GM12865 (cell line): ENCODE measurements at regions not wholly inside any gene's neighbourhood (a gene's known extent, or its start where the extent isn't known, plus 50 kb on each side); places are given as distances from the start of the nearest gene placed in this dataset.

Source experiments
- DNase-seq: peaks from one replicate; pipeline ENCODE4 v3.0.0; 2010; ENCODE audit warnings: low read depth
- H3K4me3 ChIP-seq: 2 replicates; pipeline ENCODE4 v1.5.1; 2011; ENCODE audit warnings: mild to moderate bottlenecking, low read depth, low read length, control low read depth
- TF ChIP-seq, protein P1 (sequence below): IDR thresholded peaks from 2 replicates; pipeline ENCODE4 v1.5.1; 2011; ENCODE audit warnings: low read length, control low read depth, low read depth, inconsistent platforms; ENCODE audit not compliant: insufficient read depth; ENCODE audit errors: missing control alignments

GRCh38 chr5:142479150-142479549 is 154.3 kb upstream of the SPRY4 start:
- TF ChIP-seq, protein P1, sequence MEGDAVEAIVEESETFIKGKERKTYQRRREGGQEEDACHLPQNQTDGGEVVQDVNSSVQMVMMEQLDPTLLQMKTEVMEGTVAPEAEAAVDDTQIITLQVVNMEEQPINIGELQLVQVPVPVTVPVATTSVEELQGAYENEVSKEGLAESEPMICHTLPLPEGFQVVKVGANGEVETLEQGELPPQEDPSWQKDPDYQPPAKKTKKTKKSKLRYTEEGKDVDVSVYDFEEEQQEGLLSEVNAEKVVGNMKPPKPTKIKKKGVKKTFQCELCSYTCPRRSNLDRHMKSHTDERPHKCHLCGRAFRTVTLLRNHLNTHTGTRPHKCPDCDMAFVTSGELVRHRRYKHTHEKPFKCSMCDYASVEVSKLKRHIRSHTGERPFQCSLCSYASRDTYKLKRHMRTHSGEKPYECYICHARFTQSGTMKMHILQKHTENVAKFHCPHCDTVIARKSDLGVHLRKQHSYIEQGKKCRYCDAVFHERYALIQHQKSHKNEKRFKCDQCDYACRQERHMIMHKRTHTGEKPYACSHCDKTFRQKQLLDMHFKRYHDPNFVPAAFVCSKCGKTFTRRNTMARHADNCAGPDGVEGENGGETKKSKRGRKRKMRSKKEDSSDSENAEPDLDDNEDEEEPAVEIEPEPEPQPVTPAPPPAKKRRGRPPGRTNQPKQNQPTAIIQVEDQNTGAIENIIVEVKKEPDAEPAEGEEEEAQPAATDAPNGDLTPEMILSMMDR = no peak
- DNase-seq = no peak
- no peak overlapping the region for H3K4me3 ChIP-seq

DNA sequence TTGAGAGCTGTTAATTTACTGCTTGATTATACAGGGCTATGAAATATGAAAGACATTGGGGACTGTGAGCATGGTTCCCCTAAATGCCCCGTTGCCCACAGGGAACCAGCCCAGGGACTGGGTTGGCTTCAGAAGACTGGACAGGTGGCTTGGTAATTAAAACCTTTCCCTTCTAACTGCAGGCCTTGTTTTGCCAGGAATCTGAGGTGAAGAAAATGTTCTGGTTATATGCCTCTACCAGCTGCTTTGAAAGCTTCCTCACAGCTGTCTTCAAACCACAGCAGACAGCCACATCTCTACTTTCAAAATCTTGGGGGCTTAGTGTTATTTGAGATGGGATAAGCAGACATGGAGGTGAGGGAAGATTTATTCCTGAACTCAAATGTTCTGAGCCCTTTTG is 153.3 kb upstream of the SPRY4 start:
- no peak for DNase-seq
- TF ChIP-seq, protein P1 = no peak
- H3K4me3 ChIP-seq = no peak overlapping the region

- no peak overlapping the region for H3K4me3 ChIP-seq
- no peak for DNase-seq
- TF ChIP-seq, protein P1 = no peak
These were observed 150.3 kb upstream of the SPRY4 start for GRCh38 chr5:142475102-142475513.

- TF ChIP-seq, protein P1 = no peak
- no peak overlapping the region for H3K4me3 ChIP-seq
- DNase-seq = no peak
These were observed 149.7 kb upstream of the SPRY4 start for GRCh38 chr5:142474431-142475094.

- TF ChIP-seq, protein P1 = no peak
- DNase-seq = no peak
- no peak overlapping the region for H3K4me3 ChIP-seq
These were observed 148.2 kb upstream of the SPRY4 start for GRCh38 chr5:142473038-142473437.

DNA sequence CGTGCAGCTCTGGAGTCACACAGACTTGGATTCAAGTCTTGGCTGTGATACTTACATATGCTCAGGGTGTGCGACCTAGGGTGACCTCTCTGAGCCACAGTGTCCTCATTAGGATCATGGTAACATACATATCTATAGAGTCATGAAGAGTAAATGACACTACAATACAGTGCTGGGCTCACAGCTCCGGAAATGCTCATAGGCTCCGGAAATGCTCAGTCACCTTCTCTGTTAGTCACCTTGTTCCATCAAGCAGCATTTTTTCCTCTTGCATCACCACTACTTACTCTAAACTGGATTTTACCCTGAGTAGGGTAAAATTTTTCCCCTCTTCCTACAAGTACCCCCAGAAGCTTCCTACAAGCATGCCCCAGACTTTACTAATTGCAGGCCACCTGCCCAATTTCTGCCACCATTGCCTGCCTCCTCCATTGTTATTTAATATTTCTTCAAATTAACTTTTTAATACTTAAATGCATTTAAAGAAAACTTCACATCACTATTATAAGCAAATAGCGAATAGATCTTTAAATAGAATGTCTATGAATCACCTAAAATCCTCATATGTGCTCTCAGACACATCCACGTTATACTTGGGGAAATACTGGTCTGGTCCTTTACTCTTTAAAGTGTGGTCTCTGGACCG is 147.6 kb upstream of the SPRY4 start:
- DNase-seq = no peak
- no peak overlapping the region for H3K4me3 ChIP-seq
- TF ChIP-seq, protein P1 = no peak
